HG02884 (cell line): ENCODE measurements at regions not wholly inside any gene's neighbourhood (a gene's known extent, or its start where the extent isn't known, plus 50 kb on each side); places are given as distances from the start of the nearest gene placed in this dataset.

Experiments
- ATAC-seq: cut with Tn5 transposase; IDR thresholded peaks from one replicate; pipeline ENCODE4 v1.9.1; 2021; ENCODE audit warnings: mild to moderate bottlenecking, moderate library complexity; ENCODE audit not compliant: unreplicated experiment

DNA sequence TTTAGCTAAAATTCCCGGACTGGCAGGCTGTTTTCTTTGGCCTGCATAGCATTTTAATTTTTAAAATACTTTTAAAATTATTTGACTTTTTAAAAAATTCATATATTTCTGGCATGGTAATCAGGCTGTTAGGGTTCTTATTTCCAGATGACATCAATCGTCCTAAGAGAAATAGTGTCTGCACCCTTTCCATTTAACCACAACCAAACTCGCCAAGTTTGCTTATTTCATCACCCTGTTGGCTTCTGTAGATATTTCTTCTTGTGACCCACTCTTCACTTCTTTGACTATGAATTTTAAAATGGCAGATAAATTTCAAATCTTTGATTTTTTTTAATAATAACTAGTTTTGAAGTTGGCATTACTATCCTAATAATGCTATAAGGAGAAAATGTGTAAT lies 675.7 kb upstream of the FTMT start:
- ATAC-seq = no peak

DNA sequence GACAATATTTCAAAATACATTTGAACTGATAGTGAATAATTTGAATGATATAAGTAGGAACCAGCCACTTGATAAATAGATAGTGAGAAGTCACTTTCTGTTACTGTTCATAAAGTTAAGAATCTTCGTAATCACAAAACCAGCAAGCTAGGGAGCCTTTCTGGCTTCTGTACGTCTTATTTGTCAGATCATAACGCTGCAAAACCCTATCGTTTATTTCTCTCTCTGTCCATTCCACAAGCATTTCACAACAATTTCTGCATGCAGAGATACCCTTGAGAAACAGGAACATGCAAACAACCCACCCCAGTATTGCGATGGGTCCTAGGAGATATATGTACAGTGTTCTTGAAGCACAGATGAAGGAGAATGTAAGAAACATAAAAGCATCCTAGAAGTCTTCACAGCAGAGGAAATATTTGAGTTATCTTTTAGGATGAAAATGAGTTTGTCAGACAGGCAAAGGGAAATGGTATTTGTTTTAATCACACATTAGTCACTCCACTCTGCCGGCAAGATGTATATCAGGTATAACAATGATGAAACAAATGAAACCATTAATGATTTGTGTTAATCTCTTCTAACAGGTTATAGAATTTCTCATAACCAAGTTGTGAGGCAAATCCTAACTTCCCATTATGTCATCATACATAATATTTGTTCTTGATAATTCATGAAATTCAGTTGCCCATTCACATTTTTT lies 668.7 kb upstream of the FTMT start:
- no peak for ATAC-seq

DNA sequence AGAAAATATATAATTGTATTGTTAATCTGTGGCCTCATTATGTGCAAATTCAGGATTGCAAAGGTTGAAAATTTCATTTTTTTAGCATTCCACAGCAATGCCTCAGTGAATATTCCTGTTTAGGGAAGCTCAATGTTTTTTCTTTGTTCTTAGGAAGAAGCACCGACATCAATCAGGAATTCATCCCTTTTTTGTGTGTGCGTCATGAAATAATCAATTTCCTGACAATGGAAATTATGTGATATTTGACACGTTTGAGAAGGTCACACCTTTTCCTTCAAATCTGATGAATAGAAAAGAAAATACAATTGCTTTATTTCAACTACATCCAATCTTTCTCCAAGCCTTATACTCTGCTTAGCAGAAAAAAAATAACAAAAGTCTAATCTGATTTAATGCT lies 662.8 kb upstream of the FTMT start:
- no peak for ATAC-seq

DNA sequence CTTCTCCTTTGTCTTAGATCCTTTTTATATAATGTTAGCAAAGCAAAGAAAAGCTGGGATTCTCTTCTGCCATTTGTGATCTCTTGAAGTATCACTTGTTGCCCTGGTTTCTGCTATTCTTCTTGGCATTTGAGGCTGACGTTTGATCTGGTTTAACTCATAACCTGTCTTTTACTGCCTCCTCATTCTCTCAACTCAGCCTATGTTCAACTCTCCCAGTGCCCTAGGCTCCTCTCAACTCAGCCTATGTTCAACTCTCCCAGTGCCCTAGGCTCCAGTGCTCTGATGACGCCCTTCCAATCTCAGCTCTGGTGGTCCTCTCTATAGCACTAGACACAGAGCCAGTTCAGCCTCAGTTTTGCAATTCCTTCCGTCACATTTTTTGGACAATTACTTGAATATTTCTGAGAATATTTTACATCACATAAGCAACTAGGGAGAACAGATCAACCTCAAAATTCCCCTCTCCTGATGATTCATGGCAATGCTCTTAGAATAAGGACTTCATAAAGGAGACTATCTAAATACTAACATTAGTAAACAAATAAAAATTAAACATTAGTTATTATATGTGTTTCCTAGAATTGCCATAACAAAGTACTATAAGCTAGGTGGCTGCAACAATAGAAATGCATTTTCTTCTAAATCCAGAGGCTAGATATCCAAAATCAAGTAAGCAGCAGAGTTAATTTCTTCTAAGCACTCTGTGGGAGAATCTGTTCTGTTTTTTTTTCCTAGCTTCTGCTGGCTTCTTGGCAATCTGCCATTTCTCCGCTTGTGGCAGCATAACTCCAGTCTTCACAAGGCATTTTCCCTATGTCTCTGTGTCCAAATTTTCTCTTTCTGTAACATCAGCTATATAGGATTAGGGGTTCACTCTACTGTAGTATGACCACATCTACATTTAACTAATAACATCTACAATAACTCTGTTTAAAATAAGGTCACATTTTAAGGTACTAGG lies 662.1 kb upstream of the FTMT start:
- no peak for ATAC-seq

DNA sequence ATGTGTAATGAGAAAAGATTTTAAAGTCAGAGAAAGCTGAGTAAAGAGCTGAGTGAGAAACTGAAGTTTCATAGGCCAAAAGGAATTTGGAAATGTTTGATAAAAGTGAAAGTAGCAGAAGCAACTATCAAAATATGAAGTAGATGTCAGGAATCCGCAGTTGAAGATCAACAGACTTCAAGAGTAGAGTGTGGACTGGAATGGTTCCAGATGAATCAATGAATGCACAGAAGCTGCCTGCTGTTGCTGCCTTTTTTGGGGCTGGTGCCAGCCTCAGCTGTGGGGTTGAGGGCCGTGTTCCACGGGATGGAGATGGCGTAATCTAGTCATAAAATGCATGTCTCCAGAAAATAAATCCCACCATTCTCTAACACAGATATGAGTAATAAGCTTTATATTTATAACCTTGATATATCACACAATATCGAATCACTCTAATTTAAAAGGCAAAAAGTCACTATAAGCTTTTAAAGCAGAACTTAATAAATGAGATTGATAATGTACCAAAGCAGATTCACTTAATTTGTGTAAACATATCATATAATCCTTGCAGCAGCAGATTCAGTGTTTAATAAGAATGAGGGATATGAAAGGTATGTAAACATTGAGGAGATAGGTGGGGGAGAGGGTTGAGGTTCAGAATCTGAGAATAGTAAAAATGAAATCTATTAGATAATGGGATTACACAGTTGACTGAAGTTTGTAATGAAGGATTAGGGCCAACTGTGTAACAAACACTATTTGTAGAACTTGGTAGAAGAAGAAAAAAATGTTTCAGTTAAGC lies 652.3 kb upstream of the FTMT start:
- ATAC-seq = no peak

DNA sequence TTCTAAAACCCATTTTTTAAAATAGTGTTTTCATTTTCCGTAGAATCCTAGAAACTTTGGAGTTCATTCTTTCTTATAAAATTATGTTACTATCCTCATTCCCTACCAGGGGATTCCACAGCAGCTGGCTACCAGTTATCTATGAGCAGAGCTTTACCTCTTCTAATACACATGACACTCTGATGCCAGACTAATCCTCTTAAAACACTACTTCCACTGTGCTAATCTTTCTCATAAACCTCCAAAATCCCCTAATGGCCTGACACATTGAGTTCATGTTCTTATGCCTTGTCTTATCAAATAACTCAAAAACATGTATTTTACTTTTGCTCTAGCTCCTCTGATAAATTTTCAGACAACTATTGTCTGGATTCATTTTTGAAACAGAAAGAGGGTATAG lies 633.6 kb upstream of the FTMT start:
- no peak for ATAC-seq

DNA sequence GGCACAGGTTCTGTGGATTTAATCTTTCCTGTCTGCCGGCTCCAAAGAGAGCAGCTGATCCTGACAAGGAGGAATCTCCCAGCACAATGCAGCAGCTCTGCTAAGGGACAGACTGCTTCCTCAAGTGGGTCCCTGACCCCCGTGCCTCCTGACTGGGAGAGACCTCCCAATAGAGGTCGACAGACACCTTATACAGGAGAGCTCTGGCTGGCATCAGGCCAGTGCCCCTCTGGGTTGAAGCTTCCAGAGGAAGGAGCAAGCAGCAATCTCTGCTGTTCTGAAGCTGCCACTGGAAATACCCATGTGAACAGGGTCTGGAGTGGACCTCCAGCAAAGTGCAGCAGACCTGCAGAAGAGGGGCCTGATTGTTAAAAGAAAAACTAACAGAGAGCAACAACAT lies 630.2 kb upstream of the FTMT start:
- ATAC-seq = no peak

DNA sequence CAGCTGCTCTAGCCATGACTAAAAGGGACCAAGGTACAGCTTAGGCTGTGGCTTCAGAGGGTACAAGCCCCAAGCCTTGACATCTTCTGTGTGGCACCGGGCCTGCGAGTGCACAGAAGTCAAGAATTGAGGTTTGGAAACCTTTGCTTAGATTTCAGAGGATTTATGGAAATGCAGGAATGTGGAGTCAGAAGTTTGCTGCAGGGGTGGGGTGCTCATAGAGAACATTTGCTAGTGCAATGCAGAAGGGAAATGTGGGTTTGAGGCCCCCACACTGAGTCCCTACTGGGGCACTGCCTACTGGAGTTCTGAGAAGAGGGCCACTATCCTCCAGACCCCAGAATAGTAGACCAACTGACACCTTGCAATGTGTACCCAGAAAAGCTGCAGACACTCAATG lies 624.9 kb upstream of the FTMT start:
- ATAC-seq = no peak

DNA sequence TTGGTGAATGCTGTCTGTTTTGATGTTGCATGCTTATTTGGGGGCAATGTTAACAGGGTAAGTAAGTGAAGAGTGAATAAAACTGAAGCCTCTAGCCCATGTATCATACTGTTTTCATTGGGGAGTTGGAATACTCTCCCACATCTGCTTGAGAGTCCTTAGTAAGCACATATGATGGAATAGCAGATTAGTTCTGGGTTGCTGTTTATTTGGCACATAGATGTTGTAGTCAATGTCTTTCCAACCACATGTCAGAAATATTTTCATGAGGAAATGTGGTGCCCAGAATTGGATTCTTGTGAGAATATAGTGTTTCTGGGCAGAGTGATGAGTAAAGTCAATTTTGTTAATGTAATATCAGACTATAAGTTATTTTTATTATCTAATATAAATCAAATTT lies 611.7 kb upstream of the FTMT start:
- ATAC-seq = no peak

DNA sequence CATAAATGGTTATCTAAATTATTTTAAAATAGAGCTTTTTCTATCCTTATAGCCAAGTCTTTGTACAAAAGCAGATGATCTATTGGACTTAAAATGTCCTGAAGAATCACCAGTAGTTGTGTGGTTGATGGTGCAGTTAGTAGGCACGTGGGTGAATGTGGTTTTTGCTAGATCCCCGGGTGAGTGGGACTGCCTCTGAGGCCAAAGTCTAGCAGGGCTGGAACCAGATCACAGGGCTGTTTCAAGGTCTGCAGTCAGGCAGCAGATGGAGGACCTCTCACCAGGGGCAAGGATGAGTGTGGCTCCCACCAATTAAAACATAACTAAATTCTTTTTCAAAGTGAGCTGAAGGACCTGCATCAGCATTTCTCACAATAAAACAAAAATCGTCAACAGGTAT lies 604.7 kb upstream of the FTMT start:
- no peak for ATAC-seq

DNA sequence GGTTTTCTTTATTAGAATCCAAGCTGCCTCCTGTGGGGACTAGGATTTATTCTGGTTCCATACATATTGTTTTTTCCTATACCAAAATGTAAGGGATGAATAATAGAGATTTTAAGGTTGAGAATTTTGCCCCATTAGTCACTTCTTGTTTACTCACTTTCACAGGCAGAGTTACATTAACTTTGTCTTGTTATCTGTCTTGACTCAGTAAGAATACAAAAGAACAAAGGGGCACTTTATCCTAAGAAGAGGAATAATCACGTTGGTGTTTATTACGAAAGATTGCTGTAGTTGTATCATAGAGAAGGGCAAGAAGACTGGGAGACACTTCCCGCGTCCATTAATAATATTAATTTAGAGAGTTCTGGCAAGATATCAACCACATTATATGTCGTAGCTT lies 599.7 kb upstream of the FTMT start:
- ATAC-seq = no peak

DNA sequence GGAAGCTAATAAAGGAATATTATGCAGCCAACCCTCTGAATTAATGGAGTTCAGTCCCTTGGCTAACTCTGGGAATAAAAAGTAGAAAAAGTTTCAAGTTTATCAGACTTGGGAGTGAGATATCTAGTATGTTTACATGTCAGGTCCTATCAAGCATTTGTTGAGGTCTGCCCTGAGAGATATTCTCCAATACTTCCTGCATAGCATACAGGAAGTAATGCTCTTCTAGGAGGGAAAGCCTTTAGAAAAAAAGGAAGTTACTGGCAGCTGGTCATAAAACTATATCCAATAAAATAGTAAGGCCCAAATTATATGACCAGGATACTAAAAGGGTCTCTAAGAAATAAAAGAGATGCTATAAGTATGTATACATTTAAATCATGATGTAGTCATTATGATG lies 594.1 kb upstream of the FTMT start:
- ATAC-seq = no peak

DNA sequence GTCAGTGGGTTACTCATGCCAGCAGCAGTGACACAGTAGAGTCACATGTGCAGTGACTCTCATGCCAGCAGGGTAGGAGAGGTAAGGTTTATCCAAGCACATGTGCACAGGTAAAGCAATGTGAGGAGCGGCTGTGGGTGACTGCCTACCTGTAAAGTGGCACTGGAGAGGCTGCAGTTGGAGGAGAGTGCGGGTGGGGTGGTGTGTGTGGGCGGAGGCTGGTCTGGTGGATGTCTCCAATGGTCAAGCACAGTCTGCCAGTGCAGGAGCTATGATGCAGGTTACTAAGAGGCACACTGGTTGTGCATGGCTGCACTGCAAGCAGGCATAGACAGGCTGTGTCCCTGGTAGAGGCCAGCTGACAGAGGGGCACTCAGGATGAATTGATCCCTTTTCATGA lies 588.2 kb upstream of the FTMT start:
- ATAC-seq = no peak

DNA sequence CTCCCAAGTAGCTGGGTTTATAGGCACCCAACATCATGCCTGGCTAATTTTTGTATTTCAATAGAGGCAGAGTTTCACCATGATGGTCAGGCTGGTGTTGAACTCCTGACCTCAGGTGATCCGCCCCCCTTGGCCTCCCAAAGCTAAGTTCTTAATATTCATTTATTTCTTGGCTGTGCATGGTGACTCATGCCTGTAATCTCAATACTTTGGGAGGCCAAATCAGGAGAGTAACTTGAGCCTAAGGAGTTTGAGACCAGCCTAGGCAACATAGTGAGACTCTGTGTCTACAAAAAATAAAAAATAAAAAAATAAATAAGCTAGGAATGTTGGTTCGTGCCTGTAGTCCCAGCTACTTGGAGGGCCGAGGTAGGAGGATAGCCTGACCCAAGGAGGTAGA lies 587.1 kb upstream of the FTMT start:
- ATAC-seq = no peak

DNA sequence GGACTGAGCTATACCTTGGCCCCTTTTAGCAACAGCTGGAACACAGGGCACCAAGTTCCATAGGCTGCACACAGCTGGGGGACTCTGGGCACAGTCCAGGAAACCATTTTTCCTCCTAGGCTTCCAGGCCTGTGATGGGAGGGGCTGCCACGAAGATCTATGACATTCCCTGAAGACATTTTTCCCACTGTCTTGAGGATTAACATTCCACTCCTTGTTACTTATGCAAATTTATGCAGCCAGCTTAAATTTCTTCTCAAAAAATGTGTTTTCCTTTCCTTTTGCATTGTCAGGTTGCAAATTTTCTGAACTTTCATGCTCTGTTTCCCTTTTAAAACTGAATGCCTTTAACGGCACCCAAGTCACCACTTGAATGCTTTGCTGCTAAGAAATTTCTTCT lies 580.1 kb upstream of the FTMT start:
- ATAC-seq = no peak

DNA sequence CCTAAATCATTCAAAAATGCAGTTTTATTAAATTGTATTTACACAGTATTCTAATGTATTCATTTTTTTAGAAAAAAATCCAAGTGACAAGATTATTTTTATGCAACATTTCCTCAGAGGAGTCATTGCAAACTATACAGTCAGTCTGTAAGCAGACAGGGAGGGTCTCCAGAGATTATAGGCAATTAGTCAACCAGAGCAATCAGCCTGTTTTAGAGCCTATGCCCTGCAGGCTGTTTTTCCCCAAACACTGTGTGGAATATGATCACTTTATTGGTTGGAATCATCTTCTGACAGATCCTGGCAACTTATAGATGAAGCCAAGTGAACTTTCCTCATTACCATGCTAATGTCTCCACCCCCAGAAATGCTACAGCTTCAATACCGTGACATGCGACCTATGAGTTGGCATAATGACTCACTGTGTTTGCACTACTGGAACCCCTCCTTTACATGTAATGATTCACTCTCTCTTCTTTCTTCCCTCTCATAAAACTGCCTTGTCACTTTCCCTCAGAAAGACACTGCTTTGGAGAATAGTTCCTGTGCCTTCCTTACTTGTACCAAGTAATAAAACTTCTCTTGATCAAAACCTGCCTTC lies 577.7 kb upstream of the FTMT start:
- ATAC-seq = no peak

DNA sequence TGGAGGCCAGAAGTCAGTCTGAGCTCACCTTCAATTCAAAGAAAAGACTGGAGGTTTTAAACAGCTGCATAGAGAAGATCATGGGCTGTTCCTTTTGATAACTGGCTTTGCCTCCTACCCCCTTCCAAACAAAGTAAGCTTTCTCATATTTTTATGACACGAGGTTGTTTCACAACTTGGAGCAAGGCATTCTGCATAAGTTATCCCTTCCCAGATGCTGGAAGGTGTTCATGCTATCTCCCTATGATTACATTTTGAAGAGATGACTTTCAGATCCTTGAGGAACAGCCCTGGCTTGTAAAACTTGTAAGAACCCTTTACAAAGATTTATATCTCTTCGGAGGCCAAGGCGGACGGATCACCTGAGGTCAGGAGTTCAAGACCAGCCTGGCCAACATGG lies 571.9 kb upstream of the FTMT start:
- ATAC-seq = no peak

DNA sequence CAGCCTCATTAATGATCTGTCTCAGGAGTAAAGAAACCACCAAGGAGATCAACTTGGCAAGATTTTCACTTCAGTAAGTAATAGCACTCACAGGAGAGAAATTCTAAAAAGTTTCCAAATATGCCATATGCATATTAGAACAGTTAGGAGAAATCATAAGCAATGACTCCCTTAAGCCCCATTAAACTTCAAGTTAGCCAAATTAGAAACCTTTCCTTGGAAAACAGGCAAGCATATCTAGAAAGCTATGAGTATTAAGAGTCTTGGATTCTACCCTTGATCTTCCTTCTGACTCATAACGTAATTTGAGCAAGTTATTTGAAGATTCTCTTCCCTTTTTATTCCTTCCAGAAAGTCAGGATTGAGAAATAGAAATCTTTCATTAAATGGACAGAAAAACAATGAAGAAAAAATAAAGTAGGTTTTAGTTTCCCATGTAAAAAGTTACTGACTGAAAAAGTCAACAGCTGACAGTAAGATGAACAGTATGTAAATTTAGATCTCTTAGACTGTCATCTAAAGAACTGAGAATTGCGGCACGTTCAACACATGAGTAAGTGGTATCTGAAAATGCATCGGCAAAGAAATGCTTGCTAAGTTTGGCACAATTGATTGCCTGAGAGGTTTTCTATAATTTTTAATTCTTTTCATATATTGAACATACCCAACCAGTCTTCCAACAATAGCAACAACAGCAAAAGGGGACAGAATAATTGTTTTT lies 565.7 kb upstream of the FTMT start:
- no peak for ATAC-seq

DNA sequence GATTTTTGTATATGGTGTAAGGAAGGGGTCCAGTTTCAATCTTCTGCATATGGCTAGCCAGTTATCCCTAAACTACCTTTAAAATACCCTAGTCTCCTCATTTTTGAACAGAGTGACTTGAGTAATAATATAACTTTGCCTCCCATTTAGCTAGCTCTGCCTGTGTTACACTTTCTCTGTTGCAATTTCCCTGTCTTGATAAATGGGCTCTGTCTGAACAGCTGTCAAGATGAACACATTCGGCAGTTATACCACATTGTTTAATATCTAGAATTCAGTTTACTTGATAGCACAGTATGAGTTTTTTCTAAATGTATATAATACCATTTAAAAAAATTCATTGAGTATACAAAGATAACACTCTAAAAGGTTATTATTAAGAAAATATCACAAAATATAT lies 562.9 kb upstream of the FTMT start:
- ATAC-seq = no peak

DNA sequence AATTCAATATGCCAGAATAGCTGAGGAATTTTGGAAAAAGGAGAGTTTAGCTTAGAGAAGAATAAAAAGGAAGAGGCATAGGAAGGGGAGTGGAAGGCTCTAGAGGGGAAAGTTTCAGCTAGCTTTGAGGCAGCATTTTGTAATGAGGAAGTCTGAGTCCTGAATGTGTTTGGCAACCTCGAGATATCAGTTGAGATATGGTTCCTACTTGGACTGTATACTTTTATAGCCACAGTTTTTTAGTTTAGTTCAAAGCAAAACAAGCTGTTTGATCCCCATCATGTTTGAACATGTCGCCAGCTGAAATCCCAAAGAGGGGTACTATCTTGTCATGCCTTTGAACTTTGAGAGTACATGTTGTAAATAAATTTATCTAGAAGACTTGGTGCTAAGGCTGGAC lies 559.0 kb upstream of the FTMT start:
- no peak for ATAC-seq

DNA sequence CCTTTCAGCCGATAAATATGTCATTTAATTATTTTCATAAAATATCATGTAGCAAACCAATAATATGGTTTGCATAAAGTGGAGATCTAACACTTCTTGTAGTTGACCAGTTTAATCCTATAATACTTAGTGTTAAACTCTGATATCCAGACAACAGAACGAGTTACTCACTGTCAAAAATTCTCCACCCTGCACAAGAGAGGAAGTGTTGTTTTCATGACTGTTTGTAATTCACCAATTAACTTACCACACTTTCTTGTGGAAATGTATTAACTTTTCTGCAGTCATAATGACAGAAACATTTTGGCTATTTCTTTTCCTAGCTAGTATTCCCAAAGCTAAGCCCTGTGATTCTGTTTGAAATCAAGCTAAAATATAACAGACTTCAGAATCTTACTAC lies 555.3 kb upstream of the FTMT start:
- ATAC-seq = no peak
